GM23338 (cell line): ENCODE measurements at regions not wholly inside any gene's neighbourhood (a gene's known extent, or its start where the extent isn't known, plus 50 kb on each side); places are given as distances from the start of the nearest gene placed in this dataset.

Source experiments
- EZH2 ChIP-seq: fragments of 200-600 bp; sonication (generic); IDR thresholded peaks from one replicate; pipeline ENCODE4 v1.8.0; 2017; ENCODE audit warnings: antibody characterized with exemption, mild to moderate bottlenecking, low read depth; ENCODE audit not compliant: unreplicated experiment
- EZH2phosphoT487 ChIP-seq: fragments of 200-600 bp; sonication (generic); IDR thresholded peaks from one replicate; pipeline ENCODE4 v1.8.1; 2018; ENCODE audit warnings: antibody characterized with exemption; ENCODE audit not compliant: unreplicated experiment
- JUNB ChIP-seq: IDR thresholded peaks from one replicate; pipeline ENCODE4 v1.6.1; 2016; ENCODE audit warnings: antibody characterized with exemption; ENCODE audit not compliant: unreplicated experiment
- REST ChIP-seq: IDR thresholded peaks from one replicate; pipeline ENCODE4 v1.6.1; 2018; ENCODE audit warnings: antibody characterized with exemption; ENCODE audit not compliant: unreplicated experiment
- TF ChIP-seq, protein P1 (sequence below), 2 experiments: fragments of 200-600 bp in 1 of 2; sonication (generic) in 1 of 2; conservative IDR thresholded peaks; 2 replicates each; pipeline versions ENCODE4 v1.5.1 to v1.6.1; 2016 to 2017; ENCODE audit warnings: antibody characterized with exemption in 2 of 2, low read depth in 2 of 2, mild to moderate bottlenecking in 2 of 2, moderate library complexity in 1 of 2

DNA sequence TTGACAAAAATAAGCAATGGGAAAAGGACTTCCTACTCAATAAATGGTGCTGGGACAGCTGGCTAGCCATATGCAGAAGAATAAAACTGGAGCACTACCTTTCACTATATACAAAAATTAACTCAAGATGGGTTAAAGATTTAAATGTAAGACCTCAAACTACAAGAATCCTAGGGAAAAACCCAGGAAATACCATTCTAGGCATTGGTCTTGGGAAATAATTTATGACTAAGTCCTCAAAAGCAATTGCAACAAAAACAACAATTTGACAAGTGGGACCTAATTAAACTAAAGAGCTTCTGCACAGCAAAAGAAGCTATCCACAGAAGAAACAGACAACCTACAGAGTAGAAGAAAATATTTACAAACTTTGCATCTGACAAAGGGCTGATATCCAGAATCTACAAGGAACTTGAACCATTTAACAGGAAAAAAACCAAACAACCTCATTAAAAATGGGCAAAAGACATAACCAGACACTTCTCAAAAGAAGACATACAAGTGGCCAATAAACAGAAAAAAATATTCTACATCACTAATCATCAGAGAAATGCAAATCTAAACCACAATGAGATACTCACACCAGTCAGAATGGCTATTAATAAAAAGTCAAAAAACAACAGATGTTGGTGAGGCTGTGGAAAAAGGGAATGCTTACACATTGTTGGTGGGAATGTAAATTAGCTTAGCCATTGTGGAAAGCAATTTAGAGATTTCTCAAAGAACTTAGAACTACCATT lies 75.2 kb upstream of the CPEB4 start:
- TF ChIP-seq, protein P1, sequence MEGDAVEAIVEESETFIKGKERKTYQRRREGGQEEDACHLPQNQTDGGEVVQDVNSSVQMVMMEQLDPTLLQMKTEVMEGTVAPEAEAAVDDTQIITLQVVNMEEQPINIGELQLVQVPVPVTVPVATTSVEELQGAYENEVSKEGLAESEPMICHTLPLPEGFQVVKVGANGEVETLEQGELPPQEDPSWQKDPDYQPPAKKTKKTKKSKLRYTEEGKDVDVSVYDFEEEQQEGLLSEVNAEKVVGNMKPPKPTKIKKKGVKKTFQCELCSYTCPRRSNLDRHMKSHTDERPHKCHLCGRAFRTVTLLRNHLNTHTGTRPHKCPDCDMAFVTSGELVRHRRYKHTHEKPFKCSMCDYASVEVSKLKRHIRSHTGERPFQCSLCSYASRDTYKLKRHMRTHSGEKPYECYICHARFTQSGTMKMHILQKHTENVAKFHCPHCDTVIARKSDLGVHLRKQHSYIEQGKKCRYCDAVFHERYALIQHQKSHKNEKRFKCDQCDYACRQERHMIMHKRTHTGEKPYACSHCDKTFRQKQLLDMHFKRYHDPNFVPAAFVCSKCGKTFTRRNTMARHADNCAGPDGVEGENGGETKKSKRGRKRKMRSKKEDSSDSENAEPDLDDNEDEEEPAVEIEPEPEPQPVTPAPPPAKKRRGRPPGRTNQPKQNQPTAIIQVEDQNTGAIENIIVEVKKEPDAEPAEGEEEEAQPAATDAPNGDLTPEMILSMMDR (conservative IDR thresholded peaks at IDR 0.05; ENCODE audit: low read depth in 2 of 2): no peak
- TF ChIP-seq REST (no peak), EZH2 (no peak), EZH2phosphoT487 (no peak), JUNB (no peak)
